Neural progenitor cell (in vitro differentiated cells): ENCODE measurements at regions not wholly inside any gene's neighbourhood (a gene's known extent, or its start where the extent isn't known, plus 50 kb on each side); places are given as distances from the start of the nearest gene placed in this dataset.

Experiments
- DNase-seq: peaks from one replicate; pipeline ENCODE4 v3.0.0-alpha.2; 2016; ENCODE audit warnings: low spot score
- H2AFZ ChIP-seq: fragments of 200-600 bp; sonication (generic); replicated peaks from 2 replicates; pipeline ENCODE4 v1.6.1; 2016; ENCODE audit warnings: antibody characterized with exemption
- H3F3A ChIP-seq: fragments of 200-600 bp; sonication (generic); 2 replicates; pipeline ENCODE4 v1.6.1; 2016; ENCODE audit warnings: antibody characterized with exemption, low read depth
- H3K27ac ChIP-seq: fragments of 200-600 bp; sonication (generic); 2 replicates; pipeline ENCODE4 v1.5.1; 2016; ENCODE audit warnings: mild to moderate bottlenecking
- H3K27me3 ChIP-seq: fragments of 200-600 bp; sonication (generic); 2 replicates; pipeline ENCODE4 v1.6.1; 2016; ENCODE audit warnings: mild to moderate bottlenecking, moderate library complexity
- H3K36me3 ChIP-seq: fragments of 200-600 bp; sonication (generic); 2 replicates; pipeline ENCODE4 v1.5.1; 2016
- H3K4me1 ChIP-seq: fragments of 200-600 bp; sonication (generic); 2 replicates; pipeline ENCODE4 v1.6.1; 2016; ENCODE audit warnings: mixed run types
- H3K4me2 ChIP-seq: fragments of 200-600 bp; sonication (generic); 2 replicates; pipeline ENCODE4 v1.6.1; 2016
- H3K4me3 ChIP-seq: fragments of 200-600 bp; sonication (generic); 2 replicates; pipeline ENCODE4 v1.5.1; 2016
- H3K79me2 ChIP-seq: fragments of 200-600 bp; sonication (generic); 2 replicates; pipeline ENCODE4 v1.6.1; 2016; ENCODE audit warnings: low read depth
- H3K9ac ChIP-seq: fragments of 200-600 bp; sonication (generic); 2 replicates; pipeline ENCODE4 v1.6.1; 2016
- H3K9me3 ChIP-seq: fragments of 200-600 bp; sonication (generic); 2 replicates; pipeline ENCODE4 v1.5.1; 2016; ENCODE audit warnings: low read depth
- H4K20me1 ChIP-seq: fragments of 200-600 bp; sonication (generic); 2 replicates; pipeline ENCODE4 v1.6.1; 2016; ENCODE audit warnings: low read depth
- H3K27ac Mint-ChIP-seq: 3 replicates; pipeline ENCODE4 v1.8.0; 2021; ENCODE audit warnings: mixed read lengths
- H3K27me3 Mint-ChIP-seq: 2 replicates; pipeline ENCODE4 v1.8.0; 2022; ENCODE audit warnings: low read depth, mild to moderate bottlenecking, inconsistent platforms, moderate library complexity, mixed read lengths; ENCODE audit not compliant: insufficient read depth
- H3K36me3 Mint-ChIP-seq: 3 replicates; pipeline ENCODE4 v1.8.0; 2021; ENCODE audit warnings: mixed read lengths
- H3K4me1 Mint-ChIP-seq: 3 replicates; pipeline ENCODE4 v1.8.0; 2021; ENCODE audit warnings: mixed read lengths
- H3K4me3 Mint-ChIP-seq: 3 replicates; pipeline ENCODE4 v1.8.0; 2021; ENCODE audit warnings: mild to moderate bottlenecking, moderate library complexity, mixed read lengths
- H3K9me3 Mint-ChIP-seq: 3 replicates; pipeline ENCODE4 v1.8.0; 2020; ENCODE audit warnings: mixed read lengths
- EZH2 ChIP-seq: fragments of 200-600 bp; sonication (generic); IDR thresholded peaks from 2 replicates; pipeline ENCODE4 v1.6.1; 2017; ENCODE audit warnings: antibody characterized with exemption, mild to moderate bottlenecking, moderate library complexity
- EZH2phosphoT487 ChIP-seq: fragments of 200-600 bp; sonication (generic); IDR thresholded peaks from 2 replicates; pipeline ENCODE4 v1.6.1; 2017; ENCODE audit warnings: antibody characterized with exemption
- TF ChIP-seq, protein P1 (sequence below): fragments of 200-600 bp; sonication (generic); IDR thresholded peaks from 2 replicates; pipeline ENCODE4 v1.5.1; 2017; ENCODE audit warnings: antibody characterized with exemption, mild to moderate bottlenecking

GRCh38 chr12:111188436-111188835, 180.5 kb downstream of the PHETA1 start:
- Histone ChIP-seq H3K36me3 (no peaks in the 10 kb centered on the region), H2AFZ (no peak overlapping the region), H3K4me1 (peaks cover 11% of the 10 kb centered on the region), H3K79me2 (no peaks in the 10 kb centered on the region), H3F3A (no peaks in the 10 kb centered on the region), H3K27me3 (no peaks in the 10 kb centered on the region), H3K9ac (no peak overlapping the region), H3K27ac (no peak overlapping the region), H4K20me1 (peaks cover 4% of the 10 kb centered on the region), H3K9me3 (no peaks in the 10 kb centered on the region), H3K4me3 (no peak overlapping the region), H3K4me2 (no peak overlapping the region)
- Mint-ChIP-seq H3K36me3 (no peaks in the 10 kb centered on the region), H3K9me3 (no peaks in the 10 kb centered on the region), H3K27me3 (no peaks in the 10 kb centered on the region), H3K27ac (no peak overlapping the region), H3K4me1 (peaks cover 15% of the 10 kb centered on the region), H3K4me3 (no peak overlapping the region)
- TF ChIP-seq EZH2: no peak
- TF ChIP-seq EZH2phosphoT487: no peak
- TF ChIP-seq, protein P1, sequence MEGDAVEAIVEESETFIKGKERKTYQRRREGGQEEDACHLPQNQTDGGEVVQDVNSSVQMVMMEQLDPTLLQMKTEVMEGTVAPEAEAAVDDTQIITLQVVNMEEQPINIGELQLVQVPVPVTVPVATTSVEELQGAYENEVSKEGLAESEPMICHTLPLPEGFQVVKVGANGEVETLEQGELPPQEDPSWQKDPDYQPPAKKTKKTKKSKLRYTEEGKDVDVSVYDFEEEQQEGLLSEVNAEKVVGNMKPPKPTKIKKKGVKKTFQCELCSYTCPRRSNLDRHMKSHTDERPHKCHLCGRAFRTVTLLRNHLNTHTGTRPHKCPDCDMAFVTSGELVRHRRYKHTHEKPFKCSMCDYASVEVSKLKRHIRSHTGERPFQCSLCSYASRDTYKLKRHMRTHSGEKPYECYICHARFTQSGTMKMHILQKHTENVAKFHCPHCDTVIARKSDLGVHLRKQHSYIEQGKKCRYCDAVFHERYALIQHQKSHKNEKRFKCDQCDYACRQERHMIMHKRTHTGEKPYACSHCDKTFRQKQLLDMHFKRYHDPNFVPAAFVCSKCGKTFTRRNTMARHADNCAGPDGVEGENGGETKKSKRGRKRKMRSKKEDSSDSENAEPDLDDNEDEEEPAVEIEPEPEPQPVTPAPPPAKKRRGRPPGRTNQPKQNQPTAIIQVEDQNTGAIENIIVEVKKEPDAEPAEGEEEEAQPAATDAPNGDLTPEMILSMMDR: no peak
- no peak for DNase-seq

- H3K36me3 Mint-ChIP-seq: no peaks in the 10 kb centered on the region
- Histone ChIP-seq H3K27me3 (no peaks in the 10 kb centered on the region), H3K4me1 (no peaks in the 10 kb centered on the region), H3K36me3 (no peaks in the 10 kb centered on the region), H3K4me2 (no peak overlapping the region), H3K4me3 (no peak overlapping the region), H4K20me1 (peaks cover 7% of the 10 kb centered on the region), H3K9ac (no peak overlapping the region), H3K27ac (no peak overlapping the region), H3K79me2 (no peaks in the 10 kb centered on the region), H2AFZ (no peak overlapping the region), H3K9me3 (no peaks in the 10 kb centered on the region), H3F3A (no peaks in the 10 kb centered on the region)
- H3K27me3 Mint-ChIP-seq: no peaks in the 10 kb centered on the region
- no peak for DNase-seq
- no peak overlapping the region for H3K4me3 Mint-ChIP-seq
- no peak for TF ChIP-seq EZH2
- no peak for TF ChIP-seq EZH2phosphoT487
- TF ChIP-seq, protein P1: no peak
- H3K27ac Mint-ChIP-seq: no peak overlapping the region
- H3K4me1 Mint-ChIP-seq: peaks cover 17% of the 10 kb centered on the region
- H3K9me3 Mint-ChIP-seq: no peaks in the 10 kb centered on the region
Measured at GRCh38 chr12:111186347-111186746, 182.5 kb downstream of the PHETA1 start.

DNA sequence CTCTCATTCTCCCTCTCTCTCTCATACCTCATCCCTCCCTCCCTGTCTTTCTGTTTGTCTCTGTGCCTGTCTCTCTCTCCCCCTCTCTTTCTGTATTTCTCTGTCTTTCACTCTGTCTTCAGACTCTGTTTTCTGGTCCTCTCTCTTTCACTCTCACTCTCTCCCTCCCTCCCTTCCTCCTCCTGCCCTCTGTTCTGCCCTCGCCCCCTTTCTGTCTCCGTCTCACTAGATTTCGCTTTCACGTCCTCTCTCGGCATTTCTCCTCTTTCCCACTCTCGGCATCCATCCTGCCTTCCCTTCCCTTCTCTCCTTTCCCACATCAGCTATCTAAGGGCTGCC, 183.0 kb downstream of the PHETA1 start:
- H2AFZ ChIP-seq: no peak overlapping the region
- H3K4me1 ChIP-seq: no peaks in the 10 kb centered on the region
- no peaks in the 10 kb centered on the region for H3K9me3 ChIP-seq
- no peaks in the 10 kb centered on the region for H3K27me3 ChIP-seq
- H3K27ac Mint-ChIP-seq: peak overlapping the region; percentile 78
- no peaks in the 10 kb centered on the region for H3K36me3 ChIP-seq
- no peak for TF ChIP-seq EZH2
- no peak for TF ChIP-seq EZH2phosphoT487
- TF ChIP-seq, protein P1: no peak
- no peak overlapping the region for H3K9ac ChIP-seq
- no peaks in the 10 kb centered on the region for H3K36me3 Mint-ChIP-seq
- H3K27ac ChIP-seq: no peak overlapping the region
- H3K4me3 Mint-ChIP-seq: no peak overlapping the region
- H3K4me2 ChIP-seq: no peak overlapping the region
- peaks cover 7% of the 10 kb centered on the region for H4K20me1 ChIP-seq
- no peaks in the 10 kb centered on the region for H3K9me3 Mint-ChIP-seq
- peaks cover 20% of the 10 kb centered on the region for H3K4me1 Mint-ChIP-seq
- H3K79me2 ChIP-seq: no peaks in the 10 kb centered on the region
- DNase-seq: no peak
- H3K27me3 Mint-ChIP-seq: no peaks in the 10 kb centered on the region
- no peaks in the 10 kb centered on the region for H3F3A ChIP-seq
- H3K4me3 ChIP-seq: no peak overlapping the region
